SIG-M5 treated with dmso at 0.1 percent for 504 hours (cell line): ENCODE measurements at regions not wholly inside any gene's neighbourhood (a gene's known extent, or its start where the extent isn't known, plus 50 kb on each side); places are given as distances from the start of the nearest gene placed in this dataset.
"Not testable (repeated sequence)": the region's sequence is repeated elsewhere in the genome, so short reads cannot be mapped to it uniquely, and the experiment has no call there.

ENCODE experiments used
- DNase-seq: peaks from one replicate; lab custom pipeline; 2025; ENCODE audit not compliant: unreplicated experiment; lab: John Stamatoyannopoulos, UW

GRCh38 chr9:24073666-24074065 lies 247.6 kb upstream of the ELAVL2 start:
- no peak for DNase-seq

- DNase-seq: no peak
Measured at GRCh38 chr9:24073007-24073592, 247.1 kb upstream of the ELAVL2 start.

DNA sequence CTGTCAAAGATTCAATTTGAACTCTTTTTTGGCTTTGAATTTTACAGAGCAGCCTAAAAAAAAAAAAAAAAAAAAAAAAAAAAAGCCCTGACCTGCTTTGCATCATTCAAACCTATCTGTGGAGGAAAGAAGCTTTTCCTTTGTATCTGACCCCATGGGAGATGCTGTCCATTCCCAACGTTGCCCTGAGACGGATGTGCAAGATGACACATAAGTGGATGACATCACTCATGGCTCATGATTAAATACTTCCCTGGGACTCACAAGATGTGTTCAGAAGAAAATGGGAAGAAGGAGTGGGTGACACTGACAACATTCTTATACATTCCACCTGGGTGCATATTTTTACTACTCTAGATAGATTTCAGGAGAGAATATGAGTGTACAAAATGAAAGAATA lies 245.7 kb upstream of the ELAVL2 start:
- DNase-seq: no peak

DNA sequence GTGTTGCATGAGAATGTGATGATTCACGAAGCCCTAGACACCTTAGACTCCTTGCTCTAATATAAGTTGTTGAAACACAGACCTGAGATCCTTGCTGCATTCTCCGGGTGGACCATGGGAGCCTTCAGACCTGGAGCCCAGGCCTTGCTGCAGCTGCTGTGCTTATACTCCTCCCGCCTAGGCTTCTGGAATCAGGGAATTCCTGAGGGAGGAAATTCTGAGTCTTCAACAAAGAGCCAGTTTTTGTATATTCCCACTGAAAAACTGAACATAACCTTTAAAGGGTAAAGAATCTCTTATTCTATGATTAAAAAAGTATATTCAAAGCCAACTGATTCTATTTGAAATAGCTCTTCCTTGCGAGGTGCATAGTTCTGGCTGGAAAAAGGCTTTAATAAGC lies 245.1 kb upstream of the ELAVL2 start:
- no peak for DNase-seq

- not testable (repeated sequence) for DNase-seq
Measured at GRCh38 chr9:24067107-24067506, 241.1 kb upstream of the ELAVL2 start.

- no peak for DNase-seq
Measured at GRCh38 chr9:24059651-24060050, 233.6 kb upstream of the ELAVL2 start.

GRCh38 chr9:24051587-24051986 lies 225.5 kb upstream of the ELAVL2 start:
- no peak for DNase-seq

GRCh38 chr9:24050239-24050638 lies 224.2 kb upstream of the ELAVL2 start:
- not testable (repeated sequence) for DNase-seq

DNA sequence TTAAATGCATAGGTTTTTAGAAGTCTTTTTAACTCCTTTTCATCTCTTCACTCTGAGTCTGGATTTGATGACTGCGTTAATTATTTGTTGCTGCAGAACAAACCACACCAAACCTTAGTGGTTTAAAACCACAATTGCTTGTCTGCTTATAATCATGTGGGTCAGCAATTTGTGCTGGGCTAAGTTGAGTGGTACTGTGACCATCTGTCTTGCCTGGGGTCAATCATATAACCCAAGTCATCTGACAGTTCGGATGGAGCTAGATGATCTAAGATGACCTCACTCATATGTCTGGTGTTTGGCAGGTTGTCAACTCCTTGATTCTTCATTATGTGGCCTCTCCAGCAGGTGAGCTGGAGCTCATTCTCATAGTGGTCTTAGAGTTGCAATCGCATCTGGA lies 219.1 kb upstream of the ELAVL2 start:
- DNase-seq: no peak

DNA sequence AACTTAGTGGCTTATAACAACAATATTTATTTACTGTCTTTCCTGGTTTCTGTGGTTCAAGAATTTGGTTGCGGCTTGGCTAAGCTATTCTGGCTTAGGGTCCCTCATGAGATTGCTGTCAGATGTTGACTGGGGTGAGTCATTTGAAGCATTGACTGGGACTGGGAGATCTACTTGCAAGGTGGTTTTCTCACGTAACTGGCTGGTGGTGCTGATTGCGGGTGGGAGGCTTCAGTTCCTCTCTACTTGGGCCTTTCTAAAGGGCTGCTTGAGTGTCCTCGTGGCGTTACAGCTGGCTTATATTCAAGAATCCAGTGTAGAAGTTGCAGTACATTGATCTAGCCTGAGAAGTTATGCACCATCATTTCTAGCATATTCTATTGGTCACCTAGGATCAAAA lies 218.5 kb upstream of the ELAVL2 start:
- no peak for DNase-seq

DNA sequence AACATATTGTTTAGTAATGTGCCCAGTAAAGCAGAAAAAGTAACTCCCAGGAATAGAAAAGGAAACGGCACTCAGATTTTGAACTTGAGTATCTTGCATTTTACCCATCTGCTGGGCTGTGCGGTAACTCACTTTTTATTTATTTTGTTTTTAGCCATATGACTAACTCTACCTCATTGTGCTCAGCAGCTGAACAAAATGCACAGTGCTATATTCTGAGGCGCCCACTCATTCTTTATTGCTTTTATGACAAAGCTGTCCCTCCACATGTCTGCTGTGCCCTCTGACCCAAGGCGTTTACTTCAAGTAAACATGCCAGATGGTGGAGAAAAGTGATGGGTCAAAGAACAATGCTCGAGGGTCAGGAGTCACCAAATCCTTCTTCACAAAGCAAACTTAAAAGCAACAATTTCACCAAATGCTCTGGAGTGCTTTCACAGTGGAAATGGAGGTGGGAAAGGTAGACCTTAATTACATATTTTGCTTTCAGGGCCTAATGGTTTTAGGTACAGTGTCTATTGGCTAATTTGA lies 215.2 kb upstream of the ELAVL2 start:
- DNase-seq: no peak

DNA sequence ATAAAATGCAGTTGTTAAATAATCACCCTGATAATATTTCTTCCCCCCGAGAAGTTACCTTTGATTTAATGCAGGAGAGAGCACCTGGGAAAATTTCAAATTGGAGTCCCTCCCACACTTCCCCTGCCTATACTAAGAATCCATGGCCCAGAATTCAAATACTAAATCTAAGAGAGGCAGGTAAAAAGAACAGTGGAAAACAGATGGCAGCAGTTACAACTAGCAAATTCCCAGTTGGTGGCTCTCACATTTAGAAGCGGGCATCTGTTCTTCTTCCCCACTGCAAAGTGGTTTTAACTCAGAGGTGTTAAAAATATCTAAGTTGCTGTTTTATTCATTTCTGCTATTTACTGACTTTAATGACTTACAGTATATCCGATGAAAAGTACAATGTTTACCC lies 210.4 kb upstream of the ELAVL2 start:
- DNase-seq: no peak

DNA sequence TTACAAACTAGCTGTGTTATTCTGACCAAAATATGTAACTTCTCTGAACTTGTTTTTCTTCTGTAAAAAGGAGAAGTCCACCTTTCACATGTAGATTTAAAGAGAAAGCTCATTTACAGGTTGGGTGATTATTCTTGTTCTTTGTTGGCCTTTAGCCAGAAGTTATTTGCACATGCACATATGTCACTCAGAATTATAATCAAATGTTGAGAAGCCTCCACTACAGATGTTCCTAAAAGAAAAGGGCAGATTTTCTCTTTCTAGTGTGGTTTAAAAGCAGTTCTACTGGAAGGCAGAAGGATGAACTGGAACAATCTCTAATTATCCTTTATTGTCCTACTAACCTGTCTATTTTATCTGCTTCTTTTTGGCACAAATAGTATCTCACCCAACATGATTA lies 209.8 kb upstream of the ELAVL2 start:
- DNase-seq: no peak

DNA sequence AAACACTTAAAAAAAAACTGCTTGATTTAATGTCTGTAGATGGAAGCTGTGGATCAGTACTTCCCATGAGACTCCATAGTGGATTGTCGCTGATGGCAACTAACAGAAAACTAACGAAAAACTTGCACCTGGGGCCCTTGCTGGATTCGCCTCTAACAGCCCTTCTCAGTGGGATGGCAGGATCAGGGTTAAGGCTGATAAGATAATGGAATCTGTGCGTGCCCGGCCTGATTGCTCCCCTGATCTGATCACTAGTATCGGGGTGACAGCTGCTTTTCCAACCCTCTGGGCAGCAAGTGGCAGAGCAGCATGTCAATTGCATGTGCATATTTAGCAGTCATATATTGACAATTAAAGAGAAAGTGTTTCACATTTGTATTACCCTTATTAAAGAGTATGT lies 185.8 kb upstream of the ELAVL2 start:
- no peak for DNase-seq

GRCh38 chr9:24011009-24011717 lies 185.1 kb upstream of the ELAVL2 start:
- DNase-seq: no peak

GRCh38 chr9:24009322-24009721 lies 183.3 kb upstream of the ELAVL2 start:
- DNase-seq: no peak

DNA sequence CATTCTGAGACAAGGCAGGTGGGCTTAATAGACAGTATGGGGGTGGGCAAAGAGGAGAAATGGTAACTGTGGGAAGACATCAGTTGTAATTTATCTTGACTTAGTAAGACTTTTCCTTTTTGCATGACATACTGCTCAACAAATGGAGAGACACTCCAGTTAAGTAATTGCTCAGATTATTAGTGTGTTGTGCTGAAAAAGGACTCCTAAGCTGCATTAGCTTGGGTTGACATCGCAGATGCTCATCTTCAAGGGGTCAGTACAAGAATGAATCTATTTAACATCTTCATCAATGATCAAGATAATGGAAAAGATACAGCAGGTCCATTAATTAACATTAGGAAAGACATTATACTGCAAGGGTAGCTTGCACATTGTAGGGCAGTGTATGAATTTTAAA lies 181.1 kb upstream of the ELAVL2 start:
- no peak for DNase-seq

DNA sequence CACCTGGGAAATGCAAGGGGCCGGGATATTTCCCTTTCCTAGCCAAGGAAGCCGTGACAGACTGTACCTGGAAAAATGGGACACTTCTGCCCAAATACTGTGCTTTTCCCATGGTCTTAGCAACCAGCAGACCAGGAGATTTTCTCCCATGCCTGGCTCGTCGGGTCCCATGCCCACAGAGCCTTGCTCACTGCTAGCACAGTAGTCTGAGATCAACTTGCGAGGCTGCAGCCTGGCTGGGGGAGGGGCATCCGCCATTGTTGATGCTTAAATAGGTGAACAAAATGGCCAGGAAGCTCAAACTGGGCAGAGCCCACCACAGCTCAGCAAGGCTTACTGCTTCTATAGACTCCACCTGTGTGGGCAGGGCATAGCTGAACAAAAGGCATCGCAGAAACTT lies 165.8 kb upstream of the ELAVL2 start:
- DNase-seq: not testable (repeated sequence)

GRCh38 chr9:23979491-23979890 lies 153.5 kb upstream of the ELAVL2 start:
- no peak for DNase-seq

DNA sequence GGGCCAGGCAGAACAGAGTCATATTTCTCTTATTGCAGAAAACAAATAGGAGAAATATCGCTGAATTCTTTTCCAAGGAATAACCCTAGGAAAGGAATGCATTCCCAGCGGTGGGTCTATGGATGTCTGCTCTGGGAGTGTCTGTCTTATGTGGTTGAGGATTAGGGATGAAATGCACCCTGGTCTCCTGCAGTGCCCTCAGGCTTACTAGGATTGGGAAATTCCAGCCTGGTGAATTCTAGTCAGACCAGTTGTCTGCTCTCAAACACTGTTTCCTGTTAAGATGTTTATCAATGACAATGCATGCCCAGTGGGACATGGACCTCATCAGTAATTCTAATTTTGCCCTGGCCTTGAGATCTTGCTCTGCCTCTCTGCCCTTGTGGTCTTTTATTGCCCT lies 136.1 kb upstream of the ELAVL2 start:
- DNase-seq: no peak

- DNase-seq: no peak
Measured at GRCh38 chr9:23945897-23946296, 119.9 kb upstream of the ELAVL2 start.

DNA sequence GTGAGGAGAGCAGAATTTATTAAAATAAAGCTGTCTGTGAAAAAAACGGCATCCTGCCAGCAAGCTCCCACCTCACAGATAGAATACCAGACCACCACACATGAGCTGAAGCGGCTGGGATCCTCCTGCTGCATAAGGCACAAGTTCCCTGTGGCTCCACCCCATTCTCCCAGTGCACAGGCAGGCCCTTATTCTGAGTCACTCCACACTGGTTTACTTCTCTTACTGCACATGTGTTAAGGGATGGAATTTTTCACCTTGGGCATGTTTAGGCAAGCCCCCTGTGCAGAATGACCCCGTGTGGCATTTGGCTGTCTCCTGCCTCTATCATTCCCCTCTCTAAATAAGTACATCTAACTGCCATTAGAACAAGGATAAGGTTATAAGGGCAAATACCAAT lies 115.0 kb upstream of the ELAVL2 start:
- no peak for DNase-seq

DNA sequence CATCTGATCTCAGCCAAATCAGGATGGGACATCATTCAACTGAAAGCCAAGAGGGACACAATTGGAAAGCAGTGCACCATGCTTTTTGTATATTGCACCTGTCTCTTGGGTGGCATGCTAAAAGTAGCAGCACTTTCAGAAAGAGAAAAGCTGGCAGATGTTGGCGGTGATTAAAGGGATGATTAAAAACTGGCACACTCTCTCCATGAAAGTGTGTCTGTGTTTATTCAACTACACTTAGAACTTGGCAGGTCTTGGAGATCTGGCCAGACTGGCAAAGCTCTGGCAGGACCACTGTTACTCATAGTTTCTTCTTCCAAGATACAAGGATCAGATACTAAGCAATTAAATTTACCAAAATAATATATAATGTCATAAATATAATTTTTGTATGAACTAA lies 112.9 kb upstream of the ELAVL2 start:
- DNase-seq: no peak
